ENCODE measurements at regions not wholly inside any gene's neighbourhood (a gene's known extent, or its start where the extent isn't known, plus 50 kb on each side); places are given as distances from the start of the nearest gene placed in this dataset.
"Not testable (repeated sequence)": the region's sequence is repeated elsewhere in the genome, so short reads cannot be mapped to it uniquely, and the experiment has no call there.

- no peak for DNase-seq
Measured at GRCh38 chr14:30227436-30227835, 299.8 kb upstream of the PRKD1 start.

GRCh38 chr14:30227876-30228275, 300.2 kb upstream of the PRKD1 start:
- no peak for DNase-seq

GRCh38 chr14:30230719-30231118, 303.1 kb upstream of the PRKD1 start:
- DNase-seq: no peak

GRCh38 chr14:30234966-30235365, 307.3 kb upstream of the PRKD1 start:
- DNase-seq: no peak

GRCh38 chr14:30235485-30235884, 307.8 kb upstream of the PRKD1 start:
- no peak for DNase-seq

- no peak for DNase-seq
Measured at GRCh38 chr14:30238936-30239335, 311.3 kb upstream of the PRKD1 start.

GRCh38 chr14:30240018-30240417, 312.4 kb upstream of the PRKD1 start:
- no peak for DNase-seq

GRCh38 chr14:30240685-30241084, 313.0 kb upstream of the PRKD1 start:
- no peak for DNase-seq

- no peak for DNase-seq
Measured at GRCh38 chr14:30242744-30243143, 315.1 kb upstream of the PRKD1 start.

GRCh38 chr14:30243207-30243606, 315.6 kb upstream of the PRKD1 start:
- DNase-seq: no peak

- DNase-seq: no peak
Measured at GRCh38 chr14:30243805-30244204, 315.2 kb upstream of the G2E3 start.

- DNase-seq: not testable (repeated sequence)
Measured at GRCh38 chr14:30244348-30244747, 314.6 kb upstream of the G2E3 start.

GRCh38 chr14:30251017-30251416, 307.9 kb upstream of the G2E3 start:
- DNase-seq: no peak

GRCh38 chr14:30251557-30252100, 307.3 kb upstream of the G2E3 start:
- DNase-seq: no peak

- no peak for DNase-seq
Measured at GRCh38 chr14:30252151-30252550, 306.8 kb upstream of the G2E3 start.

GRCh38 chr14:30252783-30253674, 305.9 kb upstream of the G2E3 start:
- no peak for DNase-seq

GRCh38 chr14:30256627-30257026, 302.3 kb upstream of the G2E3 start:
- DNase-seq: no peak

- DNase-seq: no peak
Measured at GRCh38 chr14:30257946-30258661, 300.9 kb upstream of the G2E3 start.

- DNase-seq: no peak
Measured at GRCh38 chr14:30260833-30261607, 297.9 kb upstream of the G2E3 start.

- DNase-seq: no peak
Measured at GRCh38 chr14:30264161-30264560, 294.8 kb upstream of the G2E3 start.

GRCh38 chr14:30266290-30266689, 292.7 kb upstream of the G2E3 start:
- DNase-seq: no peak

- DNase-seq: no peak
Measured at GRCh38 chr14:30267141-30267540, 291.8 kb upstream of the G2E3 start.

Measured in SHP77 (cell line).